Astrocyte (in vitro differentiated cells and primary cell): ENCODE measurements at regions not wholly inside any gene's neighbourhood (a gene's known extent, or its start where the extent isn't known, plus 50 kb on each side); places are given as distances from the start of the nearest gene placed in this dataset.

Source experiments
- DNase-seq: peaks from one replicate; pipeline ENCODE4 v3.0.0-alpha.2; 2010; ENCODE audit warnings: low read depth
- FAIRE-seq: peaks from 2 replicates; lab custom pipeline; 2011; peaks lifted over from hg19 to GRCh38; lab: Jason Lieb, UNC
- H2AFZ ChIP-seq: 2 replicates; pipeline ENCODE4 v1.6.0; 2012; ENCODE audit warnings: low read depth, low read length, inconsistent platforms
- H3K27ac ChIP-seq: 2 replicates; pipeline ENCODE4 v1.5.1; 2011; ENCODE audit warnings: low read depth, low read length, inconsistent platforms
- H3K27me3 ChIP-seq: 2 replicates; pipeline ENCODE4 v1.6.0; 2011; ENCODE audit warnings: low read length, inconsistent platforms; ENCODE audit not compliant: insufficient read depth
- H3K36me3 ChIP-seq: 2 replicates; pipeline ENCODE4 v1.5.1; 2011; ENCODE audit warnings: low read length, inconsistent platforms; ENCODE audit not compliant: insufficient read depth
- H3K4me1 ChIP-seq: 2 replicates; pipeline ENCODE4 v1.5.1; 2011; ENCODE audit warnings: low read length, inconsistent platforms; ENCODE audit not compliant: insufficient read depth
- H3K4me2 ChIP-seq: 2 replicates; pipeline ENCODE4 v1.6.0; 2012; ENCODE audit warnings: low read length, inconsistent platforms
- H3K4me3 ChIP-seq: 2 replicates; pipeline ENCODE4 v1.5.1; 2011; ENCODE audit warnings: low read depth, mild to moderate bottlenecking, low read length, inconsistent platforms; ENCODE audit not compliant: insufficient read depth
- H3K79me2 ChIP-seq: 2 replicates; pipeline ENCODE4 v1.6.0; 2012; ENCODE audit warnings: mild to moderate bottlenecking, low read length, inconsistent platforms; ENCODE audit not compliant: insufficient read depth
- H3K9ac ChIP-seq: 2 replicates; pipeline ENCODE4 v1.6.0; 2012; ENCODE audit warnings: mild to moderate bottlenecking, low read length, inconsistent platforms
- H3K9me3 ChIP-seq: 2 replicates; pipeline ENCODE4 v1.5.1; 2012; ENCODE audit warnings: low read depth, mild to moderate bottlenecking, low read length, inconsistent platforms; ENCODE audit not compliant: insufficient read depth
- H4K20me1 ChIP-seq: 2 replicates; pipeline ENCODE4 v1.6.0; 2012; ENCODE audit warnings: low read length, inconsistent platforms; ENCODE audit not compliant: insufficient read depth
- H3K27ac Mint-ChIP-seq: one replicate; pipeline ENCODE4 v1.8.0; 2021; ENCODE audit warnings: mild to moderate bottlenecking, mixed read lengths; ENCODE audit not compliant: unreplicated experiment
- H3K27me3 Mint-ChIP-seq: one replicate; pipeline ENCODE4 v1.8.0; 2021; ENCODE audit warnings: low read depth, mixed read lengths; ENCODE audit not compliant: unreplicated experiment
- H3K36me3 Mint-ChIP-seq: one replicate; pipeline ENCODE4 v1.8.0; 2021; ENCODE audit warnings: low read depth, mixed read lengths; ENCODE audit not compliant: unreplicated experiment
- H3K4me1 Mint-ChIP-seq: one replicate; pipeline ENCODE4 v1.8.0; 2021; ENCODE audit warnings: low read depth, mixed read lengths; ENCODE audit not compliant: unreplicated experiment
- H3K4me3 Mint-ChIP-seq: one replicate; pipeline ENCODE4 v1.8.0; 2021; ENCODE audit warnings: mild to moderate bottlenecking, moderate library complexity, mixed read lengths; ENCODE audit not compliant: unreplicated experiment
- H3K9me3 Mint-ChIP-seq: one replicate; pipeline ENCODE4 v1.8.0; 2021; ENCODE audit warnings: mild to moderate bottlenecking, mixed read lengths; ENCODE audit not compliant: unreplicated experiment
- CTCF ChIP-seq: IDR thresholded peaks from 2 replicates; pipeline ENCODE4 v1.5.1; 2011; ENCODE audit warnings: low read depth, mild to moderate bottlenecking, inconsistent platforms, low read length, moderate library complexity; ENCODE audit not compliant: insufficient read depth
- EZH2 ChIP-seq: IDR thresholded peaks from 2 replicates; pipeline ENCODE4 v1.6.1; 2012; ENCODE audit warnings: mild to moderate bottlenecking, low read length, inconsistent platforms; ENCODE audit not compliant: insufficient read depth

GRCh38 chr6:15953152-15953880, 175.6 kb upstream of the MYLIP start:
- Mint-ChIP-seq H3K27ac (no peak overlapping the region), H3K36me3 (no peaks in the 10 kb centered on the region), H3K4me3 (no peak overlapping the region), H3K27me3 (peaks cover 2% of the 10 kb centered on the region), H3K4me1 (peaks cover 20% of the 10 kb centered on the region), H3K9me3 (peaks cover 1% of the 10 kb centered on the region)
- Histone ChIP-seq H3K36me3 (no peaks in the 10 kb centered on the region), H3K27ac (no peak overlapping the region), H3K27me3 (no peaks in the 10 kb centered on the region), H3K4me1 (peaks cover 9% of the 10 kb centered on the region), H4K20me1 (no peaks in the 10 kb centered on the region), H3K4me3 (no peak overlapping the region), H2AFZ (no peak overlapping the region), H3K4me2 (peak overlapping the region; percentile 32), H3K9me3 (no peaks in the 10 kb centered on the region), H3K79me2 (no peaks in the 10 kb centered on the region), H3K9ac (no peak overlapping the region)
- TF ChIP-seq CTCF (no peak), EZH2 (no peak)
- DNase-seq = no peak
- no peak for FAIRE-seq

GRCh38 chr6:15952231-15953151, 176.4 kb upstream of the MYLIP start:
- no peak for FAIRE-seq
- no peak overlapping the region for H3K27ac Mint-ChIP-seq
- peaks cover 1% of the 10 kb centered on the region for H3K9me3 Mint-ChIP-seq
- no peaks in the 10 kb centered on the region for H3K36me3 ChIP-seq
- H2AFZ ChIP-seq = no peak overlapping the region
- no peak overlapping the region for H3K4me2 ChIP-seq
- no peak overlapping the region for H3K4me3 Mint-ChIP-seq
- no peak overlapping the region for H3K4me3 ChIP-seq
- H3K79me2 ChIP-seq = no peaks in the 10 kb centered on the region
- H3K9me3 ChIP-seq = no peaks in the 10 kb centered on the region
- TF ChIP-seq CTCF = no peak
- no peak for TF ChIP-seq EZH2
- peaks cover 20% of the 10 kb centered on the region for H3K4me1 Mint-ChIP-seq
- peaks cover 9% of the 10 kb centered on the region for H3K4me1 ChIP-seq
- no peak overlapping the region for H3K27ac ChIP-seq
- H3K27me3 Mint-ChIP-seq = peaks cover 2% of the 10 kb centered on the region
- no peaks in the 10 kb centered on the region for H3K36me3 Mint-ChIP-seq
- no peak for DNase-seq
- no peaks in the 10 kb centered on the region for H3K27me3 ChIP-seq
- H4K20me1 ChIP-seq = no peaks in the 10 kb centered on the region
- H3K9ac ChIP-seq = no peak overlapping the region
